Heart left ventricle (tissue), 16 donors: ENCODE measurements at regions not wholly inside any gene's neighbourhood (a gene's known extent, or its start where the extent isn't known, plus 50 kb on each side); places are given as distances from the start of the nearest gene placed in this dataset.

ENCODE experiments used
- ATAC-seq, 4 donors: fragments of 200-7000 bp; cut with Tn5 transposase; one replicate each; pipeline ENCODE4 v1.9.1; 2020 to 2022; ENCODE audit warnings: moderate library complexity in 4 of 4, mild to moderate bottlenecking in 3 of 4, moderate number of reproducible peaks in 1 of 4
- DNase-seq, 5 donors: peaks; one replicate each; pipeline ENCODE4 v3.0.0-alpha.2; 2020
- H3K27ac ChIP-seq, 12 donors: fragments of 200-600 bp; sonication (generic) in 4 of 12; one replicate each; pipeline versions ENCODE4 v1.5.0 to v1.8.0; 2016 to 2022; ENCODE audit warnings: mild to moderate bottlenecking in 2 of 12
- H3K27me3 ChIP-seq, 9 donors: fragments of 200-600 bp; sonication (generic) in 2 of 9; one replicate each; pipeline versions ENCODE4 v1.5.1 to v1.8.0; 2016 to 2022; ENCODE audit warnings: mild to moderate bottlenecking in 3 of 9
- H3K36me3 ChIP-seq, 9 donors: fragments of 200-600 bp; sonication (generic) in 2 of 9; one replicate each; pipeline versions ENCODE4 v1.5.0 to v1.8.0; 2018 to 2022; ENCODE audit warnings: mild to moderate bottlenecking in 2 of 9
- H3K4me1 ChIP-seq, 12 donors: fragments of 200-600 bp; sonication (generic) in 4 of 12; one replicate each; pipeline versions ENCODE4 v1.5.0 to v1.8.0; 2016 to 2022; ENCODE audit warnings: mild to moderate bottlenecking in 3 of 12
- H3K4me3 ChIP-seq, 12 donors: fragments of 200-600 bp; sonication (generic) in 4 of 12; one replicate each; pipeline versions ENCODE4 v1.5.0 to v1.8.0; 2017 to 2022; ENCODE audit warnings: mild to moderate bottlenecking in 9 of 12, moderate library complexity in 4 of 12
- H3K9me3 ChIP-seq, 12 donors: fragments of 200-600 bp; sonication (generic) in 4 of 12; one replicate each; pipeline versions ENCODE4 v1.5.0 to v1.8.0; 2016 to 2022; ENCODE audit warnings: mild to moderate bottlenecking in 1 of 12
- POLR2A ChIP-seq, 2 donors: fragments of 450-650 bp; IDR thresholded peaks; one replicate each; pipeline ENCODE4 v1.6.1; 2017; ENCODE audit warnings: antibody characterized with exemption in 2 of 2, mild to moderate bottlenecking in 2 of 2, moderate library complexity in 2 of 2
- WGBS, 4 donors: extraction: QIAGEN DNeasy Blood & Tissue Kit in 2 of 4; methylation state at CpG; one replicate each; pipeline versions ENCODE4 v1.1.5 to v1.1.7; 2013 to 2018; 5-methylcytosine and 5-hydroxymethylcytosine counted together
- intact Hi-C, 10 donors: fragments of 100-400 bp; cut with DNase I; formaldehyde crosslinking; loops; one replicate each; pipeline versions ENCODE4 v1.11.1 to v1.14.2; 2022
- TF ChIP-seq, protein P1 (sequence below), 12 donors: fragments of 200-600 bp; sonication (generic) in 4 of 12; IDR thresholded peaks; one replicate each; pipeline versions ENCODE4 v1.5.0 to v1.8.0; 2018 to 2022; ENCODE audit warnings: antibody characterized with exemption in 12 of 12, mild to moderate bottlenecking in 5 of 12
- donor health status: ischemic (EF 13 %, LVEDD 7.1; RV severe dilation, severe dysfunction).
- donor health status: healthy with polysubstance abuse.
- donor health status: DM: no; HTN: yes; CAD: no.
- donor health status: DM: no; HTN: no; CAD: no.
- donor health status: ischemic (EF 25% LVEDD 6.9; RV normal size, moderate dysfunction).
- donor health status: ischemic (EF 25% LVEDD 5.7; RV mildly dilated, moderate dysfunction).
- donor health status: healthy.
- donor health status: DM: yes; HTN: yes; CAD: no.
- donor health status: ischemic (EF 35%, LVEDD 5.7; RV mildly dilated, moderate dysfunction).
- donor health status: nonischemic (EF 11% LVEDD 7.7; RV severe dilation, severe dysfunction).
- donor health status: DM: yes; HTN: yes; CAD: no.
- donor health status: PGD.
- donor health status: ischemic (EF 29% LVEDD 5.4; RV normal size, mild dysfunction).
- donor health status: nonischemic (EF 23%, LVEDD 6.1; RV moderate dilation, normal function).

- ATAC-seq (no peak), DNase-seq (no peak)
- Histone ChIP-seq H3K27me3 (peaks cover 0 to 5% (median 0%) of the 10 kb centered on the region in 9 donors), H3K9me3 (peaks cover 0 to 8% (median 0%) of the 10 kb centered on the region in 12 donors), H3K27ac (peak overlapping the region in 2 of 12 donors; percentile 8 to 65), H3K4me1 (peaks cover 0 to 8% (median 0%) of the 10 kb centered on the region in 12 donors), H3K4me3 (no peak overlapping the region), H3K36me3 (no peaks in the 10 kb centered on the region)
- WGBS, 4 donors: 90 to 95% (median 93%) methylated on average over 5 of the region's 5 CpGs
- intact Hi-C loops: loop anchor here in 5 of 10 donors (10.0 kb wide), 4 partner anchors 115 to 385 kb away; no protein-coding TSS in a partner anchor
- TF ChIP-seq, protein P1, sequence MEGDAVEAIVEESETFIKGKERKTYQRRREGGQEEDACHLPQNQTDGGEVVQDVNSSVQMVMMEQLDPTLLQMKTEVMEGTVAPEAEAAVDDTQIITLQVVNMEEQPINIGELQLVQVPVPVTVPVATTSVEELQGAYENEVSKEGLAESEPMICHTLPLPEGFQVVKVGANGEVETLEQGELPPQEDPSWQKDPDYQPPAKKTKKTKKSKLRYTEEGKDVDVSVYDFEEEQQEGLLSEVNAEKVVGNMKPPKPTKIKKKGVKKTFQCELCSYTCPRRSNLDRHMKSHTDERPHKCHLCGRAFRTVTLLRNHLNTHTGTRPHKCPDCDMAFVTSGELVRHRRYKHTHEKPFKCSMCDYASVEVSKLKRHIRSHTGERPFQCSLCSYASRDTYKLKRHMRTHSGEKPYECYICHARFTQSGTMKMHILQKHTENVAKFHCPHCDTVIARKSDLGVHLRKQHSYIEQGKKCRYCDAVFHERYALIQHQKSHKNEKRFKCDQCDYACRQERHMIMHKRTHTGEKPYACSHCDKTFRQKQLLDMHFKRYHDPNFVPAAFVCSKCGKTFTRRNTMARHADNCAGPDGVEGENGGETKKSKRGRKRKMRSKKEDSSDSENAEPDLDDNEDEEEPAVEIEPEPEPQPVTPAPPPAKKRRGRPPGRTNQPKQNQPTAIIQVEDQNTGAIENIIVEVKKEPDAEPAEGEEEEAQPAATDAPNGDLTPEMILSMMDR (IDR thresholded peaks at IDR 0.05): no peak
- TF ChIP-seq POLR2A (IDR thresholded peaks at IDR 0.05): no peak
Observed at GRCh38 chr12:31230004-31230403, 95.9 kb downstream of the SINHCAF start.
